Stimulated activated effector memory CD8-positive, alpha-beta T cell treated with anti-CD3 and anti-CD28 coated beads, Interleukin-12 subunit alpha, Interleukin-12 subunit beta, amount 100 ng/mL, for 72 hours (primary cell): ENCODE measurements at regions not wholly inside any gene's neighbourhood (a gene's known extent, or its start where the extent isn't known, plus 50 kb on each side); places are given as distances from the start of the nearest gene placed in this dataset.
A peak's percentile ranks its signal among the peaks of the same experiment; 100 is the strongest.

ENCODE experiments used
- ATAC-seq: fragments of 150-1000 bp; cut with Tn5 transposase; 2 replicates; pipeline ENCODE4 v1.10.0; 2021
- DNase-seq, 2 donors: peaks; one replicate each; pipeline ENCODE4 v3.0.0; 2021 to 2022; ENCODE audit warnings: low spot score in 2 of 2
- H3K27ac Mint-ChIP-seq: one replicate; pipeline ENCODE4 v1.8.0; 2022; ENCODE audit warnings: mild to moderate bottlenecking, mixed read lengths
- H3K36me3 Mint-ChIP-seq: one replicate; pipeline ENCODE4 v1.8.0; 2022; ENCODE audit warnings: mild to moderate bottlenecking, mixed read lengths
- H3K4me1 Mint-ChIP-seq: one replicate; pipeline ENCODE4 v1.8.0; 2022; ENCODE audit warnings: mixed read lengths
- H3K4me3 Mint-ChIP-seq: one replicate; pipeline ENCODE4 v1.8.0; 2022; ENCODE audit warnings: mild to moderate bottlenecking, mixed read lengths
- H3K9me3 Mint-ChIP-seq: one replicate; pipeline ENCODE4 v1.8.0; 2022; ENCODE audit warnings: mixed read lengths

DNA sequence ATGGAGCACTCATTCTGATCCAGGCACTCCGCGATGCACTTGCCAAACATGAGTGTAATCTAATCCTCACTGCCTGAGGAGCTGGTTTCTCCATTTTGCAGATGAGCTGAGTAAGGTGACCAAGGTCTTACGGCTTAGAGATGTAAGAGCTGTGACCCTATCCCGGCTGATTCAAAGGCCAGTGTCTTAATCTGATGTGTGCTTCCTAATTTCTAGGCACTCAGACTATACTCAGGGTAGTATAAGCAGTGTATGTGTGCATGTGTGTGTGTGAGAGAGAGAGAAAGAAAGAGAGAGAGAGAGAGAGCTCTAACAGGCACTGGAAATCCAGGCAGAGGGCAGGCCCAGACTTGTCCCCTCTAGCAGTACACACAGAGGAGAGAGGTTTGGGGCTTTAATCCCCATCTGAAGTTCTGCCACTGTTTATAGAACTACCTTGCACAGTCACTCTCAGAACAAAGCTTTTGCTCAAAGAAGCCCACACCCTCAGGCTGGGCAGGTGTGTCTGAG, 188.2 kb downstream of the ZBTB18 start:
- Mint-ChIP-seq H3K4me1 (peaks cover 6% of the 10 kb centered on the region), H3K27ac (no peak overlapping the region), H3K4me3 (no peak overlapping the region), H3K36me3 (no peaks in the 10 kb centered on the region), H3K9me3 (no peaks in the 10 kb centered on the region)
- no peak for DNase-seq
- ATAC-seq, result peak; percentile 42

DNA sequence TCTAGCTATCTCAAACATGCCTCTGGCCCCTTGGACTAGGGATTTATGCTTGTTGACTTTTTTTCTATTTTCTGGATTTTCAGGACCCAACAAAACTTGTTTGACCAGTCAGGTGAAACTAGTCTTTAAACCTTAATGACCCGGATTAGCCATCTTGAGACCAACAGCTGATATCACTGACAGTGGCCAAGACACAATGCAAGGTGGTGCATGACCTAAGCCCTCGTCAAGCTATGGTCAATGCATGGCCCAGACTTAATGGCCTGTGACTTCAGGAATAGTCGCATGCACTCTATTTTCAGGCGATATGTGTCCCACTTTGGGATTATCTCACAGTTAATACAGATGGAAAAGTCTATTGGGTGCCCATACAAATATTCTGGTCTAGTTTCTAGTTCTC, 190.4 kb downstream of the ZBTB18 start:
- Mint-ChIP-seq H3K27ac (no peak overlapping the region), H3K9me3 (no peaks in the 10 kb centered on the region), H3K4me1 (peaks cover 6% of the 10 kb centered on the region), H3K36me3 (no peaks in the 10 kb centered on the region), H3K4me3 (no peak overlapping the region)
- no peak for DNase-seq
- no peak for ATAC-seq

DNA sequence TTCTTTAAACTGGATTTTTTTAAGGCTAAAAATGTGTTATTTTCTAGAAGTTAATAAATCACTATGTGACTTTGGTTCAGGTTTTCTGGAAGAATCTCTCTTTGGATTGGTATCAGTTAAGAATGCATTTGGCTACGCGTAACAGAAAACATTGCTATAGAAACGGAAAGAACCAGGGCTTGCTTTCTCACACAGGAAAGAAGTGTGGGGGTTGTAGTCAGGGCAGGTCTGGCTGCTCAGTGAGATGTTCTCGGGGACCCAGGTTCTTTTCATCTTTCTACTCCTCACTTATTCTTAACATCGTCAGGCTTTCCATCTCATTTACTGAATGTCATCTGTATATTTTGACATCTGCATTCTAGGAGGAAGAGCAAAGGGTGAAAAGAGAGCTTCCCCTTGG, 191.4 kb downstream of the ZBTB18 start:
- ATAC-seq, result no peak
- peaks cover 6% of the 10 kb centered on the region for H3K4me1 Mint-ChIP-seq
- no peaks in the 10 kb centered on the region for H3K36me3 Mint-ChIP-seq
- no peak for DNase-seq
- H3K27ac Mint-ChIP-seq, result no peak overlapping the region
- H3K4me3 Mint-ChIP-seq, result no peak overlapping the region
- no peaks in the 10 kb centered on the region for H3K9me3 Mint-ChIP-seq

DNA sequence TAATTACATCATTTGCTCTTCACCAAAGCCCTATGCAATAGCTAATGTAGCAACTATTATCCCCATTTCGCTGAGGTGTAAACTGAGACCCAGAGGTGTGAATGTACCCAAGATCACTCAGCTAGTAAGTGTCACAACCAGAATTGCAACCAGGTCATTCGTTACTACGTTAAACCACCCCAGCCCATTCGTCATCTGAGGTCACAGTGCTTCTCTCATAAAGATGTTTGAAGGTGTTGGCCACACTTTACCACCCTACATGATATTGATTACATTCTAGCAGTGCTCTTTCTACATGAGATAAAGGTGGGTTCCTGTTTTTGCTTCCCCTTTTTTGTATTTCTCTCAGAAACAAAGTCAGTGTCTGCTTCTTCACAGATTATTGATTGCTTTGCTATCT, 195.3 kb downstream of the ZBTB18 start:
- H3K27ac Mint-ChIP-seq, result no peak overlapping the region
- peaks cover 6% of the 10 kb centered on the region for H3K4me1 Mint-ChIP-seq
- peak; percentile 31 for ATAC-seq
- no peak overlapping the region for H3K4me3 Mint-ChIP-seq
- H3K9me3 Mint-ChIP-seq, result no peaks in the 10 kb centered on the region
- DNase-seq, result no peak
- H3K36me3 Mint-ChIP-seq, result no peaks in the 10 kb centered on the region

DNA sequence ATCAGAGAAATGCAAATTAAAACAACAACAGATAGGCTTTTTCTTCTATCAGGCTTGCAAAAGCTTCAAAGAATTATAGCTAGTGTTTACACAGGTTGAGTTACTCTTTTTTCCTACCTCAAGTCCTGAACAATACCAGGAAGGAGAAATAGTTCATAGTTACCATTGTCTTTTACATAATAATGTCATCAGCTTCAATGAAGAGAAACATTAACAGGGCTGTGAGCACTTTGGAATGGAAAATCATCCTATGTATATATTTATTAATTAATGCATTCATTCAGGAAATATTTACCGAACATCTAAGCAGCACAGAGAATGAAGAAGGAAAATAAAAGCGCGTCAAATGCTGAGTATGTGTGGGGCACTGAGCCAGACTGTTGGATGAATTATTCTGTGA, 197.3 kb downstream of the ZBTB18 start:
- Mint-ChIP-seq H3K4me3 (no peak overlapping the region), H3K27ac (no peak overlapping the region), H3K9me3 (no peaks in the 10 kb centered on the region), H3K4me1 (no peaks in the 10 kb centered on the region), H3K36me3 (no peaks in the 10 kb centered on the region)
- DNase-seq (no peak), ATAC-seq (no peak)

DNA sequence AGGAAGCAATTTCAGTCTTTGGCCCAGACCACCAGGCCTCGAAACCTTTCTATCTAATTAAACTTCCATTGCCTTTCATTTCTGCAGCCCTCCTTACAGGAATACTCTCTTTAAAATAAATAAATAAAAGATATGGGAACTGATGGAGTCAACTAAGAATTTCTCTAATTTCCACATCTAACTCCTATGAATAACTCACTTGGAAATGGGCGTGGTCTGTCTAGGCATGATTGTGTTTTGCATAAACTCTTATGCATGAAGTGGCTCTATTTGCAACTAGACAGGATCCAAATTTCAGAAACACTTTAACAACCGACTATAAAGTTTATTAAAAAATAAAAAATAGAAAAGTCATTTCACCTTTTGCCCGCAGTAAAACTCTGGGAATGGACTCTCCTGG, 199.5 kb downstream of the ADSS2 start:
- Mint-ChIP-seq H3K9me3 (no peaks in the 10 kb centered on the region), H3K4me1 (peaks cover 6% of the 10 kb centered on the region), H3K27ac (no peak overlapping the region), H3K36me3 (no peaks in the 10 kb centered on the region), H3K4me3 (no peak overlapping the region)
- DNase-seq (no peak), ATAC-seq (no peak)

DNA sequence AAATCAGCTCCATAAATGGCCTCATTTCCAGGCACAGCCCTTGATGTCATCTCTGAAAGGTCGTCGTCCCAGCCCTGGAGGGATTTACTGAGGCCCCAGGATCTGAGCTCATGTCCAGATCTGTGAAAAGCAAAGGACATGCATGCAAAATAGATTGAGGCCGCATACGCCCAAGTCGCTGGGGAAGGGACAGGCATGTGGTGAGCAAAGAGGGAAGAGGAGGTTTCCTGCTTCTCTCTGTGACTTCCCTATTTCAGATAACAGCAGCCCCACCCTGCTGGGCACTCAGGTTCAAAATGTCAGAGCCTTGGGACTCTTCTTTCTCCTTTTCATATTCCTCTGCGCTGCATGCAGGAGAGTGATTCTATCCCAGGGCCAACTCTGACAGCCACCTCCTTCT, 197.2 kb downstream of the ADSS2 start:
- no peak overlapping the region for H3K27ac Mint-ChIP-seq
- ATAC-seq, result no peak
- peaks cover 6% of the 10 kb centered on the region for H3K4me1 Mint-ChIP-seq
- H3K36me3 Mint-ChIP-seq, result peaks cover 4% of the 10 kb centered on the region
- H3K4me3 Mint-ChIP-seq, result no peak overlapping the region
- H3K9me3 Mint-ChIP-seq, result no peaks in the 10 kb centered on the region
- DNase-seq, result no peak

DNA sequence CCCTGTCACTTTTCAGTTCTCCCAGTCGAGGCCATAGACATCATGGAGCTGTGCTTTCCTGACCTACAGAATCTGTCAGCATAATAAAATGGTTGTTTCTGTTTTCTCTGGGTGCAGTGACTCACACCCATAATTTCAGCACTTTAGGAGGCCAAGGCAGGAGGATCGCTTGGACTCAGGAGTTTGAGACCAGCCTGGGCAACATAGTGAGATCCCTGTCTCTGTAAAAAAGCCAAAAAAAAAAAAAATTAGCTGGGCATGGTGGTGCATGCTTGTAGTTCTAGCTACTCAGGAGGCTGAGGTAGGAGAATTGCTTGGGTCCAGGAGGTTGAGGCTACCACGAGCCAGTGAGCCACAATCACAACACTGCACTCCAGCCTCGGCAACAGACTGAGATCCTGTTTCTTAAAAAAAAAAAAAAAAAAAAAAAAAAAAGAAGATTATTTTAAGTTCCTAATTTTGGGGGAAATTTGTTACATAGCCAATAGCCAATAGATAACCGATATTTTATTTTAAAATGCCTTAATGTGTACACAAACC, 196.2 kb downstream of the ADSS2 start:
- H3K27ac Mint-ChIP-seq, result no peak overlapping the region
- peaks cover 6% of the 10 kb centered on the region for H3K4me1 Mint-ChIP-seq
- no peak overlapping the region for H3K4me3 Mint-ChIP-seq
- ATAC-seq, result no peak
- no peak for DNase-seq
- H3K36me3 Mint-ChIP-seq, result peaks cover 4% of the 10 kb centered on the region
- H3K9me3 Mint-ChIP-seq, result no peaks in the 10 kb centered on the region

DNA sequence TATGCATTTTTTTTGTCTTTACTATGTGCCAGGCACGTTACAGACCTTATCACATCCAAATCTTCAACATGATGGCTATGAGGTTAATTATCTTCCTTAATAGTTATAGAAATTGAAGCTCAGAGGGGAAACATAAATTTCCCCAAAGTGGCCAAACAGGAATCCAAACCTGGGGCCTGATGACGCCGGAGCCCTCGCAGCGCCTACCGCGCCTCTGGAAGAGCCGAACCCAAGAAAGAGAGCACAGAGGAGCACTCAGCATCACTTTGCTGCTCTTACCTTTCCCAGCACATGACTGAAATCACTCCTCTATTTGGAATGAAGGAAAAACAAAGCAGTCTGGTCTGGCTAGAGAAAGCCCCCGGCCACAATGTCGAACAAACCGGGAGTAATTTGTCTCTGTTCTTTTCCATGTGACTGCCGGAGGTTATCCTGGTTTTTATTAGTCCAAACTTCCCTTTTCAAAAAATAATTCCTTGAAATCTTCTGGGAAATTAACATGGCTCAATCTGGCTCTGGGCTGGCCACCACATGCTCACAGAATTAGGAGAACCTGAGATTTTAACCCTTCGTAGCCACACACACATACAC, 195.5 kb downstream of the ADSS2 start:
- H3K27ac Mint-ChIP-seq, result no peak overlapping the region
- H3K36me3 Mint-ChIP-seq, result peaks cover 4% of the 10 kb centered on the region
- no peak for DNase-seq
- H3K4me3 Mint-ChIP-seq, result no peak overlapping the region
- H3K9me3 Mint-ChIP-seq, result no peaks in the 10 kb centered on the region
- peaks cover 6% of the 10 kb centered on the region for H3K4me1 Mint-ChIP-seq
- no peak for ATAC-seq

DNA sequence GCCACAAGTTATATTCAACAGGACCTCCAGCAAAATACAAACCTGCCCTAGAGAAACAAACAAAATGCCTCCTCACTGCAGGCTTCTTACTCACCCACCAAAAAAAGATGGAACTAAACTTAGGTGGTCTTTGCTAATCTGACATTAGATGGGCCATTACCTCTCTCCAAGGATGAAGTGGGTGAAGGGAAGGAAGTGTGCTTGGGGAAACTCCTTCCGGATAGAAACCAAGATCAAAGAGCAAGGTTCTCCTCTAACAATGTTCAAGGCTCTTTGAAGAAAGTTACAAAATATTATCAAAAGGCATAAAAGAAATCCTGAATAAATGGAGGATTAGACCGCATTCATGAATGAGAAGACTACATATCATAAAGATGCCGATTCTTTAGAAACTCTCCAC, 187.5 kb downstream of the ADSS2 start:
- Mint-ChIP-seq H3K4me3 (no peak overlapping the region), H3K27ac (no peak overlapping the region), H3K36me3 (no peaks in the 10 kb centered on the region), H3K4me1 (no peaks in the 10 kb centered on the region), H3K9me3 (no peaks in the 10 kb centered on the region)
- DNase-seq, result no peak
- ATAC-seq, result no peak

DNA sequence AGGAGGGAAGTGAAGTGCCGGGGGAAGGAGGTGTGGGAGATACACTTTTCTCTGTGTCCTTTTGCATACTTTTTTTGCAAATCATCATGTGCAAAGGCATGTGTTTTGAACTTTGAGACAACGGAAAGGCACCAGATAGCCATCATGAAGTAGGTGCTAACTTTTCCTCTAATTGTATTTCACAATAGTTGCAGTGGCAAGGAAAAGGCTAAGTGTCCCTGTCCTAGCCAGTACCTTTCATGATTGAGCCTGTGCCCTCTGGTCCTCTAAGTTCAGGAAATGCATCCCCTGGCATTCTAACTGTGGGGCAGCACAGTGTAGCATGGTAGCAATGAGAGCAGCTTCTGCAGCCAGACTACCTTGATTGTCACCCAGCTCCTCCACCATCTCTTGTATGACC, 186.2 kb downstream of the ADSS2 start:
- Mint-ChIP-seq H3K27ac (no peak overlapping the region), H3K4me3 (no peak overlapping the region), H3K36me3 (no peaks in the 10 kb centered on the region), H3K9me3 (no peaks in the 10 kb centered on the region), H3K4me1 (no peaks in the 10 kb centered on the region)
- DNase-seq (no peak), ATAC-seq (no peak)

DNA sequence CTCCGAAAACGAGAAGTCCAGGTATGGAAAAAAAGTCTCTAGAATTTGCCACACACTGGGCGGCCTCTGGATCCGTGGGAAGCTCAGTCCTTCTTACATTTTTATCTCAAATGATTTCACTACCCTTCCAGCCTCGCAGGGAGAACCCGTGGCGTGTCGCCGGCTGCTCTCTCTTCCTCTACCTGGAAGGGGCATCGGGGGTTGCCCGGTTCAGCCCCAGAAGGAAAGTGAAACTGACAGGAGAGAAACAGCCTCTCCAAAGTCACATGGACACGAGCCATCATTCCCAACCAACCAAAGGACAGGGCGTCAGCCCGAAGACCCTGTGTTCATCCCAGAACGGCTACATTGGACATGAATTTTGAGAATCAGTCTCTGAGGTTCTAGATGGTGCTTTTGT, 182.5 kb downstream of the ADSS2 start:
- ATAC-seq (no peak), DNase-seq (no peak)
- peaks cover 8% of the 10 kb centered on the region for H3K4me1 Mint-ChIP-seq
- no peaks in the 10 kb centered on the region for H3K9me3 Mint-ChIP-seq
- no peak overlapping the region for H3K27ac Mint-ChIP-seq
- no peaks in the 10 kb centered on the region for H3K36me3 Mint-ChIP-seq
- H3K4me3 Mint-ChIP-seq, result no peak overlapping the region

DNA sequence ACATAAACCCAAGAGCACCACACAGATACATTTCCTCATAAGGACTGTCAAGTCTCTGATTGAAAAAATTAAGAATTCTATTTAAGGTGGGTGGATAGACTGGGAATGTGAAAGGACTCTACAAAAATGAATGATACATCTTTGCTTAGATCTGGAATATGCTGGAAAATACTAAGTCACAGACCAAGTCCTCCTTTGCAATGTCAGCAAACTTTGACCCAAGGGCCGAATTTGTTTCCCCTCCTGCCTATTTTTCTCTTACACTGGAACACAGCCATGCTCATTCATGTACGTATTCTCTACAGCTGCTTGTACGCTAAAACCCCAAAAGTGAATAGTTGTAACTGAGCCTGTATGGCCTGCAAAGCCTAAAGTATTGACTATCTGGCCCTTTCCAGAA, 180.7 kb downstream of the ADSS2 start:
- no peaks in the 10 kb centered on the region for H3K36me3 Mint-ChIP-seq

DNA sequence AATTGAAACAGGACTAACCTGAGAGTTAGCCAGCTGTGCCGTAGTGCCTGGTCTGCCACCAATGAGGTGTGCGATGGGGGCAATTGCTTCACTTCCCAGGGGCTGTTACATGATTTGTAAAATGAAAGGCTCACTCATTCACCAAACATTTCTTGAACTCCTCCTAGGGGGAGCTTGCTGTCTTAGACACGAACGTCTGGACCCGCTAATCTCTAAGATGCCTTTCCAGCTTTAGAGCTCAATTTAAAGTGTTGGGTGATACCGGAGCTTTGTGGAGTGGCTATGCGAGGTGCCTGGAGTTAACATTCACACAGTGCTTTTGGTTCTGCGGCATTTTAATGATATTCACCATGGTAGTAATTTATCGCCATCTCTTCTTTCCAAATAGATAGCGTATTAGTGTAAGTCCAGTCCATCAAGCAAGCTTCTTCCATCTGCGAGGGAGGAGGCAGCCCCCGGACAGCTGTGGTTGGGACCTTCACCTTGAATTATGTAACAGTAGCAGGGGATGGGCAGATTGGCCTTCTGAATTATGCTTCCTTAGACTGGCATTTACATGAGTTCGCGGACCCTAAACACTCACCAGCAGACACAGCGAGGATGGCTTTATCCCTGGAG, 179.9 kb downstream of the ADSS2 start:
- Mint-ChIP-seq H3K9me3 (no peaks in the 10 kb centered on the region), H3K4me1 (peaks cover 8% of the 10 kb centered on the region), H3K4me3 (no peak overlapping the region), H3K36me3 (no peaks in the 10 kb centered on the region), H3K27ac (no peak overlapping the region)
- no peak for DNase-seq
- ATAC-seq, result no peak

More for the DNA sequence above, 180.7 kb downstream of the ADSS2 start:
- Mint-ChIP-seq H3K4me3 (no peak overlapping the region), H3K4me1 (peaks cover 8% of the 10 kb centered on the region), H3K9me3 (no peaks in the 10 kb centered on the region), H3K27ac (no peak overlapping the region)
- ATAC-seq (no peak), DNase-seq (no peak)

DNA sequence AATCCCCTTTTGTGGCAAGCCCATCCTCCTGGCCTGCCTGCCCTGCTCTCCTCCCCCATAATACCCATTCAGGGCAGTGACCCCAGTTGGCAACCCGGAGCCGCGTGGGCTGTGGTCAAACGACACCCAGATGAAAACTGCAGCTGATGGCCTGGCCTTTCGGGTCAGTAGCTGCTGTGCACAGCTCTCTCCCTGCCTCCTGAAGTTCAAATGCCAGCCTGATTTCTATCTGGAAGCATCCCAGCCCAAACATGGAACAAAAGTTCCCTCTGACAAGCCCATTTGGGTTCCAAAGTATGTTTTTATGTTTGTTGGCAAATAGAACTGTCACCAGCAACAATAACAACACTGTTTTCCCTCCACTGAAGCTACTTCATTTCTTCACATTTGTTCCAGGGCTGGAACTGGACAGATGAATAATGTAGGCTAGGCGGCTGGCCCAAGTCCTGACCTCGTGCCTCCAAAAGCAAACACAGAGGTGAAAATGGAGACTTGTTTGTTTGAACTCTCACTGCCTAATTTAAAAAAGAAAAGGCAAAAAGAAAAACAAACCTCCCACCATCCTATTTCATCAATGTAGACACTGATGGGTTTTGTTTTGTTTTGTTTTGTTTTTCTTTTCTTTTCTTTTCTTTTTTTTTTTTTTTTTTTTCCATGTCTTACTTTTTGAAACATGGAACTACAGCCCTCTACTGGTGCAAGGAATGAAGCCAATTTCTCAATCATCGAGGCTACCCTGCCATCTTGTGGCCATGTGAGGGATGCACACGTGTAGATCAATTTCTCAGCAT, 179.0 kb downstream of the ADSS2 start:
- Mint-ChIP-seq H3K9me3 (no peaks in the 10 kb centered on the region), H3K4me1 (peaks cover 8% of the 10 kb centered on the region), H3K27ac (no peak overlapping the region), H3K4me3 (no peak overlapping the region), H3K36me3 (no peaks in the 10 kb centered on the region)
- ATAC-seq, result peak; percentile 75
- peak; percentile 46 to 76 for DNase-seq
